AG04449 (cell line): ENCODE measurements at regions not wholly inside any gene's neighbourhood (a gene's known extent, or its start where the extent isn't known, plus 50 kb on each side); places are given as distances from the start of the nearest gene placed in this dataset.

ENCODE experiments used
- CTCF ChIA-PET: fragments of 350-600 bp; formaldehyde crosslinking; extraction: SDS; loops from one replicate; lab custom pipeline; 2021; ENCODE audit warnings: antibody characterized with exemption; lab: Yijun Ruan, JAX
- POLR2A ChIA-PET: fragments of 400-600, 350-600 bp; formaldehyde crosslinking; extraction: SDS; loops from one replicate; lab custom pipeline; 2020; ENCODE audit warnings: antibody characterized with exemption, inconsistent platforms; lab: Yijun Ruan, JAX
- DNase-seq: peaks from one replicate; pipeline ENCODE4 v3.0.0-alpha.2; 2010; ENCODE audit warnings: low read depth, low spot score
- H3K4me3 ChIP-seq: 2 replicates; pipeline ENCODE4 v1.5.1; 2011; ENCODE audit warnings: low read depth, mild to moderate bottlenecking, control low read depth, low read length
- TF ChIP-seq, protein P1 (sequence below): IDR thresholded peaks from one replicate; pipeline ENCODE4 v1.5.1; 2011; ENCODE audit warnings: mild to moderate bottlenecking, moderate library complexity, low read length, control low read depth, inconsistent platforms; ENCODE audit not compliant: insufficient read depth; ENCODE audit errors: missing control alignments

DNA sequence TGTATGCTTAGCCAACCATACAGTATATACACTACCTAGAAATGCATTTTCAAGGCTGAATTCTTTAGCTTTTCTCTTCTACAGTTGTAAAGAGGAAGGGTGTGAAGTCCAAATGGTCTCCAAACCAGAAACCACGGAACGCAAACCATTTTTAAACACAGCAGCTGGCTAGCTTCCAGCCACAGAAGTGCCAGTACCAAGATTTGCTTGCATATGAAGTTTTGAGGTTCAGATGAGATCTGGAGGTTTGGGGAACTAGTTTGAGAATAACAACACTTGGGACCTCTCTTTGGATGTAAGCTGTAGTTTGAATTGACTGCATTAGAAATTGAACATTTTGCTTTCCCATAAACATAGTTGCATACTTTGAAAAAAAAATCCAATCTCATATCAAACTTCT lies 1243.5 kb downstream of the EFNB2 start:
- H3K4me3 ChIP-seq: no peak overlapping the region
- no peak for DNase-seq
- CTCF ChIA-PET: interaction anchor here (1.3 kb wide), 1 partner anchor 14 kb away, joined by 5 read pairs; no protein-coding TSS in a partner anchor
- TF ChIP-seq, protein P1, sequence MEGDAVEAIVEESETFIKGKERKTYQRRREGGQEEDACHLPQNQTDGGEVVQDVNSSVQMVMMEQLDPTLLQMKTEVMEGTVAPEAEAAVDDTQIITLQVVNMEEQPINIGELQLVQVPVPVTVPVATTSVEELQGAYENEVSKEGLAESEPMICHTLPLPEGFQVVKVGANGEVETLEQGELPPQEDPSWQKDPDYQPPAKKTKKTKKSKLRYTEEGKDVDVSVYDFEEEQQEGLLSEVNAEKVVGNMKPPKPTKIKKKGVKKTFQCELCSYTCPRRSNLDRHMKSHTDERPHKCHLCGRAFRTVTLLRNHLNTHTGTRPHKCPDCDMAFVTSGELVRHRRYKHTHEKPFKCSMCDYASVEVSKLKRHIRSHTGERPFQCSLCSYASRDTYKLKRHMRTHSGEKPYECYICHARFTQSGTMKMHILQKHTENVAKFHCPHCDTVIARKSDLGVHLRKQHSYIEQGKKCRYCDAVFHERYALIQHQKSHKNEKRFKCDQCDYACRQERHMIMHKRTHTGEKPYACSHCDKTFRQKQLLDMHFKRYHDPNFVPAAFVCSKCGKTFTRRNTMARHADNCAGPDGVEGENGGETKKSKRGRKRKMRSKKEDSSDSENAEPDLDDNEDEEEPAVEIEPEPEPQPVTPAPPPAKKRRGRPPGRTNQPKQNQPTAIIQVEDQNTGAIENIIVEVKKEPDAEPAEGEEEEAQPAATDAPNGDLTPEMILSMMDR: no peak
- POLR2A ChIA-PET: no interaction called here

DNA sequence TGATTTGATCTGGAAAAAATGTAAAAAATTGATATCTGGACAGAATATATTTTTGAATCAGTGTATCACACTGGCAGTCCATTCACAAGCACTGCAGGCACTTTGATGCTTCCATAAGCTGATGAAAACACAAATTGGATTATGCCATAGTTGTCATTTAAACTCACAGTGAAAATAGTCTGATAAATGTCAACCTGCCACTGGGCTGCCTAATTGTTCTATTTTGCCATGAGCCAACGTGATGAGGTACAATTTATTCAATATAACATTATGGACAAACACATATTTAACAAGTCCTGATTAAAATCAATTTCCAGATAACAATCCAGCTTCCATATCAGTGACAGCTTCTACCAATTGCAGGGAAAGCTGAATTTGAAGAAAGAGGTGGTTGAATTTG lies 1244.9 kb downstream of the EFNB2 start:
- no peak for DNase-seq
- ChIA-PET CTCF (no interaction called here), POLR2A (no interaction called here)
- H3K4me3 ChIP-seq: no peak overlapping the region
- TF ChIP-seq, protein P1: no peak

DNA sequence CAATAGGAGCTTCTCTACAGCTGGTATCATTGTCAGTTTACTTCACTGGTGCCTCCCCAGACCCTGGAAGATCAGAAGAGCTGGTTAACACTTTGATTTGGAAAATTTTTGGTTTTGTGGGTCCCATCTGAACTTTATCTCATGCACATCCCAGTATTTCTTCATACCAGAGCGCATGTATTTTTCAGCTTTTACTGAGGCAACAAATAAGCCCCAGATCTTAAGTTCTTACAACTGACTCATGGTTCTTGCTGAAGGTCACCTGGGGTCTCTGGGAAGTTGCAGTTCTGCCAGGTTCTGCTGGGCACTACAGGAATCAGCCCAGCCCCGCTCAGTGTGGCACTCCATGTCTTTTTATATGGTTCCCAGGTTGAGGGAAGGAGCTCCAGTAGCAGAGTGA lies 1249.9 kb downstream of the EFNB2 start:
- no peak overlapping the region for H3K4me3 ChIP-seq
- CTCF ChIA-PET: no interaction called here
- no peak for DNase-seq
- POLR2A ChIA-PET: no interaction called here
- TF ChIP-seq, protein P1: no peak

DNA sequence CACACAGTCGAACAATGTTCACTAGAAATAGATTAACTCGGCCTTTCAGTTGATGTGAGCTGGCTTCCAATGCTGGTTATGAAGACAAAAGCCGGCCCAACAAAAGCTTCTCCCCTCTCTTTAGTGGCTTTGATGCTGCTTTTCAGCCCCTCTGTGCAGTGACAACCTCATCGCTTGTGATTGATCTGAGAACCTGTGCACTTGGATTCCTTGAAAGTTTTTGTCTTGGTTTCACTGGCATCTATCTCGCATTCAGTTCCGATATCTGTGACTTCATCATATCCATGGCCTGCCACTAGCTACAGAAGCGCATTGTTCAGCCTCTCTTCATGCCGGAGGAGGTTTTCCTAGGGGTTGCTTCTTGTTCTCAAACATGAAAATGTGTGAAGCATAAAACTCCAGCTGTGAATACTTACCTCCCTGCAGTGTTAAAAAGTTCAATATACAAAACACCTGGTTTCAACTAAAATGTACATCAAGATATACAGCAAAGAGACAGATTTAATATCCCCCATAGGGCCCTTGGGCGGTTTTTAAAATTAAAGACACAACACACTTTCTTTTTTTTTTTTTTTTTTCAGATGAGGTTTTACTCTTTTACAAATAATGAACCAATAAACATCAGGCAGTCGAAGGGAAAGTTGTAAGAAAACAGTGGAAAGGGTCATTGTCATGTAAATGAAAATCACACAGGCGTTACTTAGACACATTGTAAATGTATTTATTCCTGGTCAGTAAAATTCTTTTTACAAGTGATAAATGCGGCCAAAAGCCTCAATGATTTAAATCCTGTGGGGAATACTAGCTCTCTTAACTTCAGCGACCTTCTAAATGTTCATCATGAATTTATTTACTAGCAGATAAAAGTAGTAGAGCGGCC lies 1252.8 kb downstream of the EFNB2 start:
- ChIA-PET CTCF (no interaction called here), POLR2A (no interaction called here)
- DNase-seq: no peak
- TF ChIP-seq, protein P1: no peak
- no peak overlapping the region for H3K4me3 ChIP-seq

DNA sequence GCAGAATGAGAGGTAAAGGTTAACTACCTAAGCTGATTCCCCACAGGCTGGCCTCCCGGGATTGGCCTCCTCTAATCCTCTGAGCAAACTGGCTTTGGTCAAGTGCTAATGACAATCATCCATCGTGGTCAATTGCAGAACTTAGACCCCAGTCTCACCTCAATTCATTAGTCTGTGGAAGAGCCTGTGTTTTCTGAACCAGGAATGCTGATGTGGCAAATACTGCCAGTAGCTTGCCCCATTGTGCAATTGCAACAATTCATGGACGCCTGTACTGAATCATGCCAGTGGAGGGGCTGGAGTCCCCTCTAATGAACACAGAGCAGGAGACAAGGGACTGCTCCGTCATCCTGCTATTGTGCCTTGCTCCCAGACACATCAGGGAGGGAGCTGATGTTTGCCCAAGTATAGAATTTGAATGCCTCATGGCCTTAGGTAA lies 1256.5 kb downstream of the EFNB2 start:
- ChIA-PET POLR2A (no interaction called here), CTCF (no interaction called here)
- TF ChIP-seq, protein P1: no peak
- no peak overlapping the region for H3K4me3 ChIP-seq
- DNase-seq: no peak

DNA sequence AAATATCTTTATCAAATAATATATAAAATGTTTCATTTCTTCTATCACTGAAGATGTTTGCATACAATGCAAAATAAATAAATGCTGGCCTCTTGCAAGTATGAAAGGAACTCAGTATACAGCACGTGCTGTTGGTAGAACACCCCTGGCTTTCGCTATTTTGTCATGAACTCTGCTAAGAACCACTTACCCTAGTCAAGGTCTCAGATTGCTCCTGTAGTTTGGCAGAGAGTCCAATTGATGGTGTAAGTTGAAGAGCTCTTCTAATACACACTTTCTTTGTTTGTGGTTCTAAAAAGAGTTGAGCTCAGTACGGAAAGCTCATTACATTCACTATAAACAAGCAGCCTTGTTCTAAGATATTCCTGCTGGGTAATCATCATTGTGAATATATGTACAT lies 1258.9 kb downstream of the EFNB2 start:
- POLR2A ChIA-PET: no interaction called here
- no peak for DNase-seq
- CTCF ChIA-PET: no interaction called here
- TF ChIP-seq, protein P1: no peak
- no peak overlapping the region for H3K4me3 ChIP-seq
